Coronary artery (tissue), 2 donors: ENCODE measurements at regions not wholly inside any gene's neighbourhood (a gene's known extent, or its start where the extent isn't known, plus 50 kb on each side); places are given as distances from the start of the nearest gene placed in this dataset.

Experiments
- DNase-seq: peaks from one replicate; pipeline ENCODE4 v3.0.0-alpha.2; 2017; ENCODE audit warnings: low spot score
- H3K27ac ChIP-seq, 2 donors: fragments of 200-600 bp; sonication (generic); one replicate each; pipeline ENCODE4 v1.5.1; 2016 to 2019
- H3K4me3 ChIP-seq: fragments of 200-600 bp; sonication (generic); 2 replicates; pipeline ENCODE4 v1.5.1; 2016; ENCODE audit warnings: mild to moderate bottlenecking, moderate library complexity
- CTCF ChIP-seq: fragments of 200-600 bp; sonication (generic); IDR thresholded peaks from one replicate; pipeline ENCODE4 v1.5.1; 2019; ENCODE audit warnings: antibody characterized with exemption

GRCh38 chr15:85960381-85960780, 119.3 kb upstream of the AGBL1 start:
- Histone ChIP-seq H3K4me3 (no peak overlapping the region), H3K27ac (no peak overlapping the region)
- no peak for TF ChIP-seq CTCF
- DNase-seq = no peak

GRCh38 chr15:85961821-85962220, 117.8 kb upstream of the AGBL1 start:
- DNase-seq = no peak
- Histone ChIP-seq H3K27ac (no peak overlapping the region), H3K4me3 (no peak overlapping the region)
- no peak for TF ChIP-seq CTCF

GRCh38 chr15:85963262-85963760, 116.4 kb upstream of the AGBL1 start:
- H3K4me3 ChIP-seq = no peak overlapping the region
- TF ChIP-seq CTCF = no peak
- H3K27ac ChIP-seq = no peak overlapping the region
- no peak for DNase-seq

- no peak overlapping the region for H3K27ac ChIP-seq
- H3K4me3 ChIP-seq = no peak overlapping the region
- no peak for TF ChIP-seq CTCF
- DNase-seq = no peak
These were observed 115.2 kb upstream of the AGBL1 start for GRCh38 chr15:85964471-85964870.

- Histone ChIP-seq H3K27ac (no peak overlapping the region), H3K4me3 (no peak overlapping the region)
- TF ChIP-seq CTCF = no peak
- no peak for DNase-seq
These were observed 112.1 kb upstream of the AGBL1 start for GRCh38 chr15:85967553-85967952.

- TF ChIP-seq CTCF = no peak
- Histone ChIP-seq H3K4me3 (no peak overlapping the region), H3K27ac (no peak overlapping the region)
- no peak for DNase-seq
These were observed 106.7 kb upstream of the AGBL1 start for GRCh38 chr15:85972805-85973540.

- Histone ChIP-seq H3K4me3 (no peak overlapping the region), H3K27ac (no peak overlapping the region)
- TF ChIP-seq CTCF = no peak
- DNase-seq = no peak
These were observed 105.9 kb upstream of the AGBL1 start for GRCh38 chr15:85973584-85974347.
